H9 (cell line): ENCODE measurements at regions not wholly inside any gene's neighbourhood (a gene's known extent, or its start where the extent isn't known, plus 50 kb on each side); places are given as distances from the start of the nearest gene placed in this dataset.

Source experiments
- DNase-seq: peaks from one replicate; pipeline ENCODE4 v3.0.0-alpha.2; 2017
- H2AFZ ChIP-seq: one replicate; pipeline ENCODE4 v1.6.1; 2013; ENCODE audit warnings: mild to moderate bottlenecking, low read length, control low read depth, moderate library complexity
- H2AK5ac ChIP-seq: 2 replicates; pipeline ENCODE4 v1.6.1; 2013; ENCODE audit warnings: low read length, control low read depth, mixed read lengths; ENCODE audit not compliant: insufficient read length
- H2BK120ac ChIP-seq: one replicate; pipeline ENCODE4 v1.6.1; 2013; ENCODE audit warnings: low read depth, mild to moderate bottlenecking, low read length, control low read depth, inconsistent platforms; ENCODE audit not compliant: poor library complexity, severe bottlenecking
- H2BK12ac ChIP-seq: 2 replicates; pipeline ENCODE4 v1.6.1; 2013; ENCODE audit warnings: low read length, control low read depth, mixed read lengths, low read depth; ENCODE audit not compliant: insufficient read length
- H2BK15ac ChIP-seq: 2 replicates; pipeline ENCODE4 v1.6.1; 2013; ENCODE audit warnings: low read depth, low read length, control low read depth
- H2BK20ac ChIP-seq: one replicate; pipeline ENCODE4 v1.6.1; 2013; ENCODE audit warnings: low read depth, mild to moderate bottlenecking, low read length, control low read depth, inconsistent platforms; ENCODE audit not compliant: poor library complexity, severe bottlenecking
- H2BK5ac ChIP-seq: 2 replicates; pipeline ENCODE4 v1.6.1; 2013; ENCODE audit warnings: low read length, control low read depth, mixed read lengths; ENCODE audit not compliant: insufficient read length
- H3K14ac ChIP-seq: 2 replicates; pipeline ENCODE4 v1.6.1; 2013; ENCODE audit warnings: low read length, control low read depth; ENCODE audit not compliant: insufficient read depth
- H3K18ac ChIP-seq: 2 replicates; pipeline ENCODE4 v1.6.1; 2013; ENCODE audit warnings: low read depth, mild to moderate bottlenecking, mixed read lengths, low read length, control low read depth; ENCODE audit not compliant: insufficient read length
- H3K23ac ChIP-seq: 2 replicates; pipeline ENCODE4 v1.6.1; 2013; ENCODE audit warnings: low read length, control low read depth, mixed read lengths, low read depth; ENCODE audit not compliant: insufficient read length
- H3K23me2 ChIP-seq: 2 replicates; pipeline ENCODE4 v1.6.1; 2013; ENCODE audit warnings: low read depth, mild to moderate bottlenecking, mixed read lengths, low read length, control low read depth; ENCODE audit not compliant: insufficient read length, poor library complexity, severe bottlenecking
- H3K27ac ChIP-seq: 2 replicates; pipeline ENCODE4 v1.5.1; 2013; ENCODE audit warnings: low read length, control low read depth, mixed read lengths, low read depth; ENCODE audit not compliant: insufficient read length
- H3K27me3 ChIP-seq: 2 replicates; pipeline ENCODE4 v1.6.1; 2013; ENCODE audit warnings: low read length, control low read depth, inconsistent platforms; ENCODE audit not compliant: insufficient read depth
- H3K4ac ChIP-seq: 2 replicates; pipeline ENCODE4 v1.6.1; 2013; ENCODE audit warnings: low read depth, mild to moderate bottlenecking, control low read depth, inconsistent platforms, low read length, moderate library complexity
- H3K4me1 ChIP-seq: 2 replicates; pipeline ENCODE4 v1.6.1; 2013; ENCODE audit warnings: low read length, control low read depth, inconsistent platforms; ENCODE audit not compliant: insufficient read depth
- H3K4me2 ChIP-seq: 2 replicates; pipeline ENCODE4 v1.6.1; 2013; ENCODE audit warnings: low read length, control low read depth, mixed read lengths; ENCODE audit not compliant: insufficient read length, insufficient read depth
- H3K56ac ChIP-seq: 2 replicates; pipeline ENCODE4 v1.6.1; 2013; ENCODE audit warnings: low read depth, mild to moderate bottlenecking, mixed read lengths, low read length, control low read depth; ENCODE audit not compliant: insufficient read length
- H3K79me1 ChIP-seq: 2 replicates; pipeline ENCODE4 v1.6.1; 2013; ENCODE audit warnings: low read depth, mild to moderate bottlenecking, moderate library complexity, low read length, control low read depth, inconsistent platforms; ENCODE audit not compliant: insufficient read depth, poor library complexity, severe bottlenecking
- H3K79me2 ChIP-seq: 2 replicates; pipeline ENCODE4 v1.6.1; 2013; ENCODE audit warnings: low read length, control low read depth, inconsistent platforms; ENCODE audit not compliant: insufficient read depth
- H3K9ac ChIP-seq: 2 replicates; pipeline ENCODE4 v1.6.1; 2013; ENCODE audit warnings: low read length, control low read depth, mixed read lengths; ENCODE audit not compliant: insufficient read length; ENCODE audit errors: extremely low read depth
- H3K9me3 ChIP-seq: one replicate; pipeline ENCODE4 v1.6.1; 2013; ENCODE audit warnings: low read depth, low read length, inconsistent platforms; ENCODE audit not compliant: control insufficient read depth
- H3T11ph ChIP-seq: one replicate; pipeline ENCODE4 v1.6.1; 2013; ENCODE audit warnings: mild to moderate bottlenecking, low read length, control low read depth, inconsistent platforms
- H4K20me1 ChIP-seq: one replicate; pipeline ENCODE4 v1.6.1; 2013; ENCODE audit not compliant: control insufficient read depth, insufficient read length, insufficient read depth
- H4K5ac ChIP-seq: 2 replicates; pipeline ENCODE4 v1.6.1; 2013; ENCODE audit warnings: low read depth, mild to moderate bottlenecking, mixed read lengths, low read length, control low read depth; ENCODE audit not compliant: insufficient read length
- H4K8ac ChIP-seq: replicated peaks from 2 replicates; pipeline ENCODE4 v1.6.1; 2013; ENCODE audit warnings: low read length, control low read depth, mixed read lengths, low read depth; ENCODE audit not compliant: insufficient read length
- H4K91ac ChIP-seq: 2 replicates; pipeline ENCODE4 v1.6.1; 2013; ENCODE audit warnings: low read depth, mild to moderate bottlenecking, moderate library complexity, mixed read lengths, low read length, control low read depth; ENCODE audit not compliant: insufficient read length
- H3K27ac Mint-ChIP-seq, 3 experiments: 2 replicates in 2 of 3; 3 replicates in 1 of 3; pipeline ENCODE4 v1.8.0; 2020 to 2021; ENCODE audit warnings: mixed read lengths in 3 of 3, mild to moderate bottlenecking in 1 of 3, moderate library complexity in 1 of 3
- H3K27me3 Mint-ChIP-seq: 2 replicates; pipeline ENCODE4 v1.8.0; 2021; ENCODE audit warnings: low read depth, mild to moderate bottlenecking, moderate library complexity, mixed read lengths
- H3K36me3 Mint-ChIP-seq, 3 experiments: 2 replicates in 2 of 3; 3 replicates in 1 of 3; pipeline ENCODE4 v1.8.0; 2020 to 2021; ENCODE audit warnings: low read depth in 3 of 3, mixed read lengths in 3 of 3; ENCODE audit not compliant: insufficient read depth in 1 of 3
- H3K4me1 Mint-ChIP-seq, 2 experiments: 2 replicates each; pipeline ENCODE4 v1.8.0; 2020; ENCODE audit warnings: mixed read lengths in 2 of 2
- H3K4me3 Mint-ChIP-seq, 2 experiments: 2 replicates in 1 of 2; 3 replicates in 1 of 2; pipeline ENCODE4 v1.8.0; 2020 to 2021; ENCODE audit warnings: mild to moderate bottlenecking in 2 of 2, mixed read lengths in 2 of 2, moderate library complexity in 1 of 2
- H3K9me3 Mint-ChIP-seq, 2 experiments: 2 replicates in 1 of 2; 3 replicates in 1 of 2; pipeline ENCODE4 v1.8.0; 2020; ENCODE audit warnings: mild to moderate bottlenecking in 2 of 2, mixed read lengths in 2 of 2, moderate library complexity in 1 of 2
- WGBS: extraction: QIAGEN DNeasy Blood & Tissue Kit; methylation state at CpG from one replicate; pipeline ENCODE4 v1.1.7; 2013; ENCODE audit warnings: missing lambda C conversion rate, low lambda C conversion rate, mixed read lengths; ENCODE audit not compliant: insufficient read length; ENCODE audit errors: extremely low coverage; 5-methylcytosine and 5-hydroxymethylcytosine counted together
- TF ChIP-seq, protein P1 (sequence below): fragments of 200-600 bp; sonication (generic); conservative IDR thresholded peaks from 3 replicates; pipeline ENCODE4 v1.8.0; 2021; ENCODE audit warnings: antibody characterized with exemption, mild to moderate bottlenecking

DNA sequence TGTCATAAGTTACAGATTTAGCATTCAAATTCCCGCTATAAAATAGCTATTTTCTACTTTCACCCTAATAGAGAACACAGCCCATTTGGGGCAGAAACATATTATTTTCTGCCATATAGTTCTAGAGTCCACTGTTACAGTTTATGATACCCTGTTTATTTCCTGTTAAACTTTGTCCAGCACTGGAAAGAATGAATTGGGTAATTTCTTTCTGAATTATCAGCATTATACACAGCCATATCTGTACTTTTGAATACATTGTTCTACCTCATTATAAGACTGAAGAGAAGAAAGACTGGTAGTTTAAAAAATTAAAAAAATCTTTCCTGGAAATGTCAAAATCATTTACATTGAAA lies 332.1 kb downstream of the DIRAS2 start:
- H3K56ac ChIP-seq, result no peak overlapping the region
- H2BK12ac ChIP-seq, result no peak overlapping the region
- no peaks in the 10 kb centered on the region for H3K79me2 ChIP-seq
- no peak overlapping the region for H2BK120ac ChIP-seq
- no peak overlapping the region for H2BK20ac ChIP-seq
- H3K14ac ChIP-seq, result no peak overlapping the region
- no peaks in the 10 kb centered on the region for H3K4me1 Mint-ChIP-seq
- no peaks in the 10 kb centered on the region; the same call in 1 of the 2 replicates for H3K27me3 Mint-ChIP-seq
- H3T11ph ChIP-seq, result no peak overlapping the region
- H2AK5ac ChIP-seq, result no peak overlapping the region
- H3K27ac Mint-ChIP-seq, result no peak overlapping the region
- no peak overlapping the region for H4K8ac ChIP-seq
- no peak overlapping the region for H4K91ac ChIP-seq
- no peak overlapping the region for H3K23ac ChIP-seq
- H3K4ac ChIP-seq, result no peak overlapping the region
- no peak overlapping the region for H3K4me3 Mint-ChIP-seq
- WGBS, result no CpG with 5 or more reads among the region's 1 CpG
- TF ChIP-seq, protein P1, sequence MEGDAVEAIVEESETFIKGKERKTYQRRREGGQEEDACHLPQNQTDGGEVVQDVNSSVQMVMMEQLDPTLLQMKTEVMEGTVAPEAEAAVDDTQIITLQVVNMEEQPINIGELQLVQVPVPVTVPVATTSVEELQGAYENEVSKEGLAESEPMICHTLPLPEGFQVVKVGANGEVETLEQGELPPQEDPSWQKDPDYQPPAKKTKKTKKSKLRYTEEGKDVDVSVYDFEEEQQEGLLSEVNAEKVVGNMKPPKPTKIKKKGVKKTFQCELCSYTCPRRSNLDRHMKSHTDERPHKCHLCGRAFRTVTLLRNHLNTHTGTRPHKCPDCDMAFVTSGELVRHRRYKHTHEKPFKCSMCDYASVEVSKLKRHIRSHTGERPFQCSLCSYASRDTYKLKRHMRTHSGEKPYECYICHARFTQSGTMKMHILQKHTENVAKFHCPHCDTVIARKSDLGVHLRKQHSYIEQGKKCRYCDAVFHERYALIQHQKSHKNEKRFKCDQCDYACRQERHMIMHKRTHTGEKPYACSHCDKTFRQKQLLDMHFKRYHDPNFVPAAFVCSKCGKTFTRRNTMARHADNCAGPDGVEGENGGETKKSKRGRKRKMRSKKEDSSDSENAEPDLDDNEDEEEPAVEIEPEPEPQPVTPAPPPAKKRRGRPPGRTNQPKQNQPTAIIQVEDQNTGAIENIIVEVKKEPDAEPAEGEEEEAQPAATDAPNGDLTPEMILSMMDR, result no peak
- H4K20me1 ChIP-seq, result no peaks in the 10 kb centered on the region
- H2AFZ ChIP-seq, result no peak overlapping the region
- H3K79me1 ChIP-seq, result no peaks in the 10 kb centered on the region
- no peaks in the 10 kb centered on the region for H3K23me2 ChIP-seq
- H3K36me3 Mint-ChIP-seq, result no peaks in the 10 kb centered on the region
- no peak overlapping the region for H3K4me2 ChIP-seq
- no peaks in the 10 kb centered on the region for H3K9me3 ChIP-seq
- H3K27ac ChIP-seq, result no peak overlapping the region
- DNase-seq, result no peak
- no peak overlapping the region for H2BK15ac ChIP-seq
- H4K5ac ChIP-seq, result no peak overlapping the region
- H3K27me3 ChIP-seq, result no peaks in the 10 kb centered on the region
- no peaks in the 10 kb centered on the region for H3K9me3 Mint-ChIP-seq
- H3K4me1 ChIP-seq, result no peaks in the 10 kb centered on the region
- H3K9ac ChIP-seq, result no peak overlapping the region
- no peak overlapping the region for H2BK5ac ChIP-seq
- H3K18ac ChIP-seq, result no peak overlapping the region
